ENCODE measurements at regions not wholly inside any gene's neighbourhood (a gene's known extent, or its start where the extent isn't known, plus 50 kb on each side); places are given as distances from the start of the nearest gene placed in this dataset.

DNA sequence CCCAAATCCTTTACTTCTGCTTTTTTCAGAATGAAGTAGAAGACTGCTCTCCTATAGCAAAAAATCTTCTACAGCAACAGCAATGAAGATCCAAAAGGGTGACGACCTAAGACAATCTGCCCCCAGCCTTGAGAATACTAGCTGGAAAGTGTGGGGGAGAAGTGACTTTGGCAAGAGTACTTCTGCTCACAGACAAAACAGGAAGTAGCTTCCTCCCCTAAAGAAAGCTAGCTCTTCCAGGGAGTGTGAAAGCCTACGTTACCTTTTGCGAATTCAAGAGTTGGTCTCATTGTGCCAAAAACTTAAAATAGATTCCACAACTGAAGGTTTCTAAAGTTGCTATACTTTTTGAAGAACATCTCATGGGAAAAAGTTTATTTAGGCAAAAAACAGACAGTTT is 1069.2 kb upstream of the CHAC2 start:
- H3F3A ChIP-seq (ENCODE audit: insufficient read depth): no peaks in the 10 kb centered on the region
- no peaks in the 10 kb centered on the region for H3K27me3 ChIP-seq (ENCODE audit: low read length)
- no peak overlapping the region for H2AFZ ChIP-seq (ENCODE audit: low read depth, low read length, severe bottlenecking)
- H3K9me3 ChIP-seq (ENCODE audit: insufficient read depth, low read length): no peaks in the 10 kb centered on the region
- no peaks in the 10 kb centered on the region for H3K9me2 ChIP-seq (replicated peaks; ENCODE audit: insufficient read depth, low read length)
- no peaks in the 10 kb centered on the region for H4K20me1 ChIP-seq (ENCODE audit: low read depth, low read length)
- no peak overlapping the region for H3K9ac ChIP-seq (ENCODE audit: low read length)
- H3K36me3 ChIP-seq (ENCODE audit: low read length): no peaks in the 10 kb centered on the region
- no peak overlapping the region for H3K27ac ChIP-seq (ENCODE audit: low read depth, low read length)
- no peaks in the 10 kb centered on the region for H3K79me2 ChIP-seq (ENCODE audit: insufficient read depth, low read length)
- no peak overlapping the region for H3K4me3 ChIP-seq (ENCODE audit: insufficient read depth, low read length, poor library complexity, severe bottlenecking)
- no peak overlapping the region for H3K4me2 ChIP-seq (ENCODE audit: low read depth, low read length, poor library complexity, severe bottlenecking)
- TF ChIP-seq, protein P1, sequence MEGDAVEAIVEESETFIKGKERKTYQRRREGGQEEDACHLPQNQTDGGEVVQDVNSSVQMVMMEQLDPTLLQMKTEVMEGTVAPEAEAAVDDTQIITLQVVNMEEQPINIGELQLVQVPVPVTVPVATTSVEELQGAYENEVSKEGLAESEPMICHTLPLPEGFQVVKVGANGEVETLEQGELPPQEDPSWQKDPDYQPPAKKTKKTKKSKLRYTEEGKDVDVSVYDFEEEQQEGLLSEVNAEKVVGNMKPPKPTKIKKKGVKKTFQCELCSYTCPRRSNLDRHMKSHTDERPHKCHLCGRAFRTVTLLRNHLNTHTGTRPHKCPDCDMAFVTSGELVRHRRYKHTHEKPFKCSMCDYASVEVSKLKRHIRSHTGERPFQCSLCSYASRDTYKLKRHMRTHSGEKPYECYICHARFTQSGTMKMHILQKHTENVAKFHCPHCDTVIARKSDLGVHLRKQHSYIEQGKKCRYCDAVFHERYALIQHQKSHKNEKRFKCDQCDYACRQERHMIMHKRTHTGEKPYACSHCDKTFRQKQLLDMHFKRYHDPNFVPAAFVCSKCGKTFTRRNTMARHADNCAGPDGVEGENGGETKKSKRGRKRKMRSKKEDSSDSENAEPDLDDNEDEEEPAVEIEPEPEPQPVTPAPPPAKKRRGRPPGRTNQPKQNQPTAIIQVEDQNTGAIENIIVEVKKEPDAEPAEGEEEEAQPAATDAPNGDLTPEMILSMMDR (IDR thresholded peaks at IDR 0.05; ENCODE audit: insufficient read depth, low read length, poor library complexity, severe bottlenecking): no peak

DNA sequence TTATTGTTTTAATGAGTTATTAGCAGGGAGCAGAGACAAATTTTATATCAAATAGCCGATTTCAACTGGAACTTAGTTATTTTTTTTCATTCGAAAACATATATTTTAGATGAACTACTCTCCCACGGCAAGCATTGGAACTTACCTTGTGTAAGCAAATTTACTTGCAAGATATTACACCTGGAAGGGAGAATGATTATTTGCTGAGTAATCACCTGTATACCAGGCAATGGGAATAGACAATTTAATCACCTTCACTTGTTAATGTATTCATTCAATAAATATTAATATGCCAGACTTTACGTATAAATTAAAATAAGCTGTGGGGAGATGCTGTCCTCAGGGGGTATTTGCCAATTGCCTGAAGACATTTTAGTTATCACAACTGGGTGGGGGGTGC is 1069.9 kb upstream of the CHAC2 start:
- TF ChIP-seq, protein P1 (IDR thresholded peaks at IDR 0.05; ENCODE audit: insufficient read depth, low read length, poor library complexity, severe bottlenecking): no peak
- TF ChIP-seq EZH2phosphoT487 (conservative IDR thresholded peaks at IDR 0.05; ENCODE audit: low read length): no peak
- Histone ChIP-seq H3K9me2 (replicated peaks; ENCODE audit: insufficient read depth, low read length) (no peaks in the 10 kb centered on the region), H3K27ac (ENCODE audit: low read depth, low read length) (no peak overlapping the region), H3K4me2 (ENCODE audit: low read depth, low read length, poor library complexity, severe bottlenecking) (no peak overlapping the region), H3K4me3 (ENCODE audit: insufficient read depth, low read length, poor library complexity, severe bottlenecking) (no peak overlapping the region), H3K27me3 (ENCODE audit: low read length) (no peaks in the 10 kb centered on the region), H3K79me2 (ENCODE audit: insufficient read depth, low read length) (no peaks in the 10 kb centered on the region), H2AFZ (ENCODE audit: low read depth, low read length, severe bottlenecking) (no peak overlapping the region), H3K9ac (ENCODE audit: low read length) (no peak overlapping the region), H3F3A (ENCODE audit: insufficient read depth) (no peaks in the 10 kb centered on the region), H3K36me3 (ENCODE audit: low read length) (no peaks in the 10 kb centered on the region), H3K9me3 (ENCODE audit: insufficient read depth, low read length) (no peaks in the 10 kb centered on the region), H4K20me1 (ENCODE audit: low read depth, low read length) (no peaks in the 10 kb centered on the region)

DNA sequence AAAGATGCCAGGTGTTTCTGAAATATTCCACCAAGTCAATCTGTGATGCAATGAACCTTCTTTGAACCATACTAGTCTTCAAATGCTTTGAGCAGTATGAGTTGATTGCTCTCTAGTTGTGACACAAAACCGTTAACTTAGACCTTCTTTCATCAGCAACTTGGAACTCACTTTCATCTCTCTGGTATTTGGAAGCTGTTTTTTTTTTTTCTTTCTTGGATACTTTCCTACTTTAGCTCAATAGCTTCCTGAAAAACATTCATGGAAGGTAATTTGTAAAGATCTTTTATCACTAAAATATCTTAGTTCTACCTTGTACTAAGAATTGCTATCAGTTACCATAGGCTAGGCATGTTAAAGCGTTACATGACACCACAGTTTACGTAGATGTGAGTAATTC is 1071.9 kb upstream of the CHAC2 start:
- H3F3A ChIP-seq (ENCODE audit: insufficient read depth): no peaks in the 10 kb centered on the region
- no peaks in the 10 kb centered on the region for H3K27me3 ChIP-seq (ENCODE audit: low read length)
- no peak overlapping the region for H3K27ac ChIP-seq (ENCODE audit: low read depth, low read length)
- H2AFZ ChIP-seq (ENCODE audit: low read depth, low read length, severe bottlenecking): no peak overlapping the region
- no peak overlapping the region for H3K4me3 ChIP-seq (ENCODE audit: insufficient read depth, low read length, poor library complexity, severe bottlenecking)
- no peaks in the 10 kb centered on the region for H3K36me3 ChIP-seq (ENCODE audit: low read length)
- H3K9ac ChIP-seq (ENCODE audit: low read length): no peak overlapping the region
- no peaks in the 10 kb centered on the region for H3K9me3 ChIP-seq (ENCODE audit: insufficient read depth, low read length)
- H3K4me2 ChIP-seq (ENCODE audit: low read depth, low read length, poor library complexity, severe bottlenecking): no peak overlapping the region
- no peak for TF ChIP-seq EZH2phosphoT487 (conservative IDR thresholded peaks at IDR 0.05; ENCODE audit: low read length)
- TF ChIP-seq, protein P1 (IDR thresholded peaks at IDR 0.05; ENCODE audit: insufficient read depth, low read length, poor library complexity, severe bottlenecking): no peak
- H4K20me1 ChIP-seq (ENCODE audit: low read depth, low read length): no peaks in the 10 kb centered on the region
- no peaks in the 10 kb centered on the region for H3K9me2 ChIP-seq (replicated peaks; ENCODE audit: insufficient read depth, low read length)
- no peaks in the 10 kb centered on the region for H3K79me2 ChIP-seq (ENCODE audit: insufficient read depth, low read length)

DNA sequence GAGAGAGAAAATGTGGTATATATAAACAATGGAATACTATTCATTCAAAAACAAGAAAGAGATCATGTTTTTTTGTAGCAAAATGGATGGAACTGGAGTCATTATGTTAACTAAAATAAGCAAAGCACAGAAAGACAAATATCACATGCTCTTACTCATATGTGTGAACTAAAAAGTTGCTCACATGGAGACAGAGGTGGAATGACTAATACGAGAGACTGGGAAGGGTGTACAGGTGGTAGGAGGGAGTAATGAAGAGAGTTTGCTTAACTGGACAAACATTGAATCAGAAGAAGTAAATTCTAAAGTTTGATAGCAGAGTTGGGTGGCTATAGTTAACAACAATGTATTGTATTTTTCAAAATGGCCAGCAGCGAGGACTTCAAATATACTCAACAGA is 1080.7 kb upstream of the CHAC2 start:
- no peak overlapping the region for H3K4me2 ChIP-seq (ENCODE audit: low read depth, low read length, poor library complexity, severe bottlenecking)
- no peaks in the 10 kb centered on the region for H4K20me1 ChIP-seq (ENCODE audit: low read depth, low read length)
- no peaks in the 10 kb centered on the region for H3K9me2 ChIP-seq (replicated peaks; ENCODE audit: insufficient read depth, low read length)
- no peak for TF ChIP-seq EZH2phosphoT487 (conservative IDR thresholded peaks at IDR 0.05; ENCODE audit: low read length)
- TF ChIP-seq, protein P1 (IDR thresholded peaks at IDR 0.05; ENCODE audit: insufficient read depth, low read length, poor library complexity, severe bottlenecking): no peak
- H3K36me3 ChIP-seq (ENCODE audit: low read length): no peaks in the 10 kb centered on the region
- H3K27me3 ChIP-seq (ENCODE audit: low read length): no peaks in the 10 kb centered on the region
- H3K79me2 ChIP-seq (ENCODE audit: insufficient read depth, low read length): no peaks in the 10 kb centered on the region
- no peaks in the 10 kb centered on the region for H3F3A ChIP-seq (ENCODE audit: insufficient read depth)
- H3K4me3 ChIP-seq (ENCODE audit: insufficient read depth, low read length, poor library complexity, severe bottlenecking): no peak overlapping the region
- no peak overlapping the region for H3K9ac ChIP-seq (ENCODE audit: low read length)
- H2AFZ ChIP-seq (ENCODE audit: low read depth, low read length, severe bottlenecking): no peak overlapping the region
- H3K9me3 ChIP-seq (ENCODE audit: insufficient read depth, low read length): no peaks in the 10 kb centered on the region
- H3K27ac ChIP-seq (ENCODE audit: low read depth, low read length): no peak overlapping the region

Measured in SU-DHL-6 (cell line).